ENCODE measurements at regions not wholly inside any gene's neighbourhood (a gene's known extent, or its start where the extent isn't known, plus 50 kb on each side); places are given as distances from the start of the nearest gene placed in this dataset.

DNA sequence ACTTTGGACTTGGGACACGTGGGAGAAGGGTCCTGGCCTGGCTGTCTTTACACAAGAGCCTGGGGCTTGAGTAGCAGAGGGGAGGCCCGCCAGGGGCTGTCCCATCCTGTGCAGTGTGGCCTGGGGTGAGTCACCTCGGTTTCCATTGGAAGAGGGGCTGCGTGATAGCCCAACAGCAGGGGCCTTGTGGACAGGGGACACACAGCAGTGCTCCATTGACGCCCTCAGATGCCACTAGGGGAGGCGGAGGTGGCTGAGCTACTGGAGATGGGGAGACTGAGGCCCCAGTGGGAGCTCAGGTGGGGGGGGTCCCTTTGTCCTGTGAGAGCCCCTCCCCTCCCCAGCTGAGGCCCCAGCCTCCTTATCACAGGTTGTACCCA lies 50.0 kb upstream of the RNU6ATAC start:
- DNase-seq (ENCODE audit: low spot score), result no peak

DNA sequence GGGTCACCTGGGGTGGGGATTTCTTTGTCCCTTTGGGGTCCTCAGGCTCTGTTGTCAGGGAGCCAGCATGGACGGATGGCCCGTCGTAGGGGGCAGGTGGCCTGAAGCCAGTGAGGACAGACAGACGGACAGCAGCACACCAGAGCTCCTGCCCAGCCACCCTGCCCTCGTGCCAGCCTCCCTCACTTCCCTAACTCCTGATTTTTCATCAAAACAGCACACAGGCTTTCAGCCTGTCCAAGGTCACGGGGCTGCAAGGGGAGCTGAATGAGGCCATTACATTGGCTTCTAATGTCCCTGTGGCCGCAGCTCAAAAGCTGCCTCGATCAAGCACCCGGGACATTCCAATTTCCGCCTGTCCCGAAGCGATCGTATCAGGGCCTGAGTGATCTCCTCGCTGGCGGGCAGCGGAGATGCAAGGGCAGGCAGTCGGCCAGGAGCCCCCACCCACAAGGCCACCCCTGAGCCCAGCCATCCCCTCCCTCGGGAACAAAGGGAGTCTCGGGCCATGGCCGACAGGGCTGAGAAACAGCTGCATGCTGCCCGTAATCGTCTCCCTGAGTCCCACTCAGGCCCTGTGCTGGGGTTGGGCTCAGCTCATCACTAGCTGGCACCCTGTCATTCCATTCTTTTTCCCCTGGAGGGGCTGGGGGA lies 50.5 kb upstream of the RNU6ATAC start:
- no peak for DNase-seq (ENCODE audit: low spot score)

DNA sequence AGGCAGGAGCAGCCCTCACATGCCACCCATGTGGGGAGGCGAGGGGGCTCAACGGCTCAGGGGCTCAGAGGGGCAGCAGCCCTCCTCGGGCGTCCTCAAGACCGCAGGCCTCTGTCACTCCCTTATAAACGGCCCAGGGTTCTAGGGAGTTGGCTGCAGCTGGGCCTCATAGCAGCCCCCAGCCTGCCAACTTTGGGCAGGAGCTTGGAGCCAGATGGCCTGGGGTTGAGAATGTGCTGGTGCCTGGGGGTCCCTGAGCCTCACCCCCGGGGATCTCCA lies 51.0 kb upstream of the RNU6ATAC start:
- no peak for DNase-seq (ENCODE audit: low spot score)

DNA sequence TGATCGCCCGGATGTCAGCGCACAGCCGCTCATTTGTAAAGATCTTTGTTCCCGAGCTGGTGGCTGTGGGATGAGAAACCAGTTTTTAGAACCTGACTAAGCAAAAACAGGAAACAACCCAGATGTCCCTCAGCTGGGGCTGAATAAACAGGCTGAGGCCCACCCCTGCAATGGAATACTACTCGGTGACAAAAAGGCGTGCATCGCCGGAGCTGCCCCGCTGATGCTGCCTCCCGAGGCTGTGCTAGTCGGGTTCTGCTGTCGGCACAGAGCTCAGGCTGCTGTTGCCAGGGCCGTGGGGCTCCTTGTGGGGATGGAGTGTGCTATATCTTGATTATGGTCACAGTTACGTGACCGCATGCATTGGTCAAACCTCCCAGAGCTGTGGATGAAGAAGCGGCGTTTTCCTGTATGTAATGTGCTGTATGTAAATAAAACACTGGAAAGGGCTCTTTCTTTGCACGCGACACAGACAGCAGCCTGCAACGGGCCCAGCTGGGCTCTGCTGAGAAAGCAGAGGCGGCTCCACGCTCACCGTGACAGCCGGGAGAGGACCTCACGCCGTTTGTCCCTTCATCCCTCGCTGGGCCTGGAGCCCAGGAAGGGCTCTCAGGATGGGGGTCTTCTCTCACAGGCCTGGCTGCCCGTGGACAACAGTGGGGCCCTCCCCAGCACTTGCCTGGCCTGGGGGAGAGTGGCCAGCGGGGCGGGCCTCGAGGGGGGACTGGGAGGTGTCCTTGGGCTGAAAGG lies 51.5 kb upstream of the RNU6ATAC start:
- DNase-seq (ENCODE audit: low spot score), result peak; percentile 64

DNA sequence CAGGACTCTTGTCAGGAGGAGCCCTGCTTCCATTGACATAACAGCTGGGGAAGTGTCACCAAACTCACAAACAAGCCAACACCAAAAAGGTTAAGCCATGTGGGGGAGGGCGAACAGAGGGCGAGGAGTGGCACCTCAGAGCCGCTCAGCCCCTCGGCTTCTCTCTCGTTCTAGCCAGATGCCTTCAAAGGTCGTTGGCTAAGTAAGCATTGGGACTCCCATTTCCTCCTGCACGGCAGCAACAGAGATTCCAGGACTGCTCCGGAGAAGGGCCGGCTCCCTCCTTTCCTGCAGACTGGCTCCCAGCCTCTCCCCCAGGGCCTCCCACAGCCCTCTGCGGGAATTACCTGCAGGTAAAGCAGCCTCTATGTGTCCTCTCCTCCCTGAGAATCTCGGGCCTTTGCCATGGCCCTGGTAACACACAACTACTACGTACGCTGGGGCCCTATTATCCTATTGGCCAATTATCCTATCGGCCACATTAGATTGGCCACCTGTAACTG lies 52.1 kb upstream of the RNU6ATAC start:
- DNase-seq (ENCODE audit: low spot score), result no peak

DNA sequence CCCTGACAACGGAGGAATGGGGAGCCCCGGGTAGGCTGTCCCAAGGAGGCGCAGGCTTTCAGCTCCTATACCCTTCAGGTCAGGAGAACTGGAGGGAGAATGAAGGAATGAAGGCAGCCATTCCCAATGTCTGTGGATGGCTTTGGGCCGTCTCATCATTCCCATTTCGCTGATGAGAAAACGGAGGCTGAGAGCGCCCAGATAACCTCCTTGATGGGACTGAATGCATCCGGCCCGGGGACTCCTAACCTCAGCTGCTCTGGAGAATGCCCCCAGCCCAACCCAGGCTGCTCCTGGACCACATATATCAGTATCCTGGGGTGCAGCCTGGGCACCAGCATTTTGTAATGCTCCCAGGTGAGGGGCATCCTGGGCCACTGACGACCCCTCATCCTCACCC lies 52.6 kb upstream of the RNU6ATAC start:
- no peak for DNase-seq (ENCODE audit: low spot score)

DNA sequence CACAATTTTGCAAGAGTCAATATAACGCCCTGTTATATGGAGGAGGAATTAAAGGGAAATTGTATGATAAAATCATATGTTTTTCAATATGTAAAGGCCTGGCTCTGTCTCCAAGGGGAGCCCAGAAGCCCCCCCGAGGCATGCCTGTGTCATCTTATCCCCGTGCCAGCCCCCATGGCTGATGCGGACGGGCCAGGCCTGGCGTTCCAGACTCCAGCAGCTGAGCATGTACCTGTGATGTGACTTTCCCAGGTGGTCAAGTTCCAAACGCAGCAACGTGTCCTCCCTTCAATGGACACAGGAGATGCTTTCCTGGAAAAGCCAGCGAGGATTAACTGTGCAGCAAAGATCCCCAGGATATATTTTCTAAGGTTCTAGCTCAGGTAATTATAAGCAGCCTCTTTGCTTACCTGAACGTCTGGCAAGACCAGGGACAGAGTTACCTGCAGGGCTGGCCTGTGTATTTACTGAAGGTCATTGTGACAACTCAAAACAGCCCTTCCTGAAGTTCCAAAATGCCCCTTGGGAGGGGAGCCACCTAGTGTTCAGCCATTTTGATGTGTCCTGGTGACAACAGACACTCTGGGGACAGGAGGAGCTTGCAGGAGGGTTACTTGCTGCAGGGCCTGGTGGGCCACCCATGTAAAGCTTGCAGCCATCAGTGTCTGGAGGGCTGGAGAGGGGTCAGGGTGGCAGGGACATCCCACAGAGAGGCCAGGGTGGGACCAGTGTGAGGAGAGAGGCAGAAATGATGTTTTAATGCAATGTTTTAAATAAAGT lies 53.3 kb upstream of the RNU6ATAC start:
- DNase-seq (ENCODE audit: low spot score), result peak; percentile 55

DNA sequence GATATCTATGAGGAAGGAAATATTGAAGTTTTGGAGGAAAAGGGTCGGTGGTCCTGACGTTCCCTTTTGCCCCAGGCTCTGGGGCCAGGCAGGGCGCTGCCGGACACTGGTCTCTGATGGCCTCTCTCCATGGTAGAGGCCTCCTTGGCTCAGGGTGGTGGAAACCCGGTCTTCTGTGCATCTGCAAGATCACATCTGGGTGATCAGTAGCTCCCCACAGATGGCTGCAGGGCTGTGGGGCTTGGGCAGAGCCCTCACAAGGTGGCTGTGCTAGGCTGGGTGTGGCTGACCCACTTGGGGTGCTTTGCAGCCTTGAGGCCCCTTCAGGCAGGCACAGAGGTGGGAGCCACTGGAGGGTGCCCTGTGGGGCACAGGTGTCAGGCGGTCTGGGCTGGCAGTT lies 53.9 kb upstream of the RNU6ATAC start:
- peak; percentile 39 for DNase-seq (ENCODE audit: low spot score)

DNA sequence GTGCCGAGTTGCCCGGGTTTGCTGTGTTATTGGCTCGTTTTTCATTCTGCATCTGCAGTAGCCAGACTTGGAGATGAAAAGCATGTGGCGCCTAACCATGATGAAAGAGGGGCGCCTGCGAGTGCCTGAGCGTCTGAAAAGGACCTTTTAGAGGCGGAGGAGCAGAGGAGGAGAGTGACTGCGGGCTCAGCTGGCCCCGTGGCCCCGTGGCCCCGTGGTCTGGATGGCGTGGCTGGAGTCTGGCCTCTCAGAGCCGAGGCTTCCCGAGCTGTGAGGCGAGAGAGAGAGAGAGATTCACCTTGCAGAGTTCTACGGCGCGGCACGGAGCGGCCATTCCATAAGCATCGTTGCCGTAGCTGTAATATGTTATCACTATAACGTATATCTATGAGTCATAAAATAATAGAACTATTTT lies 55.3 kb upstream of the RNU6ATAC start:
- no peak for DNase-seq (ENCODE audit: low spot score)

DNA sequence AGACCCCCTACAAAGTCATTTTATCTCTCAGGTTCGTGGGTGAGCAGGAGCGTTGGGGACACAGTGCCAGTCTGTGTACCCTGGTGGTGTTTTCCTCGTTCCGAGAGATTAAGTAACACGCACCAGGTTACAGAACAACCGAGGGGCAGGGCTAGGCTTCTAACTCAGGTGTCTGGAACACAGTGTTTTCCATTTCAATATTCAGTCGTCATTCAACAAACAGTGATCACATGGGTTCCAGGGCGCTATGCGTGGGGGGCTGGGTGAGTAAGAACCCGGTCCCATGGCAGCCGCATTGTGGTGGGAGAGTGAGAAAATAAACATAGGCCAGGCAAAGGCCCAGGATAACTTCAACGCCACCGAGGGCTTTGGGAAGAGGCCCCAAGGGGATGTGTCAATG lies 55.9 kb upstream of the RNU6ATAC start:
- no peak for DNase-seq (ENCODE audit: low spot score)

DNA sequence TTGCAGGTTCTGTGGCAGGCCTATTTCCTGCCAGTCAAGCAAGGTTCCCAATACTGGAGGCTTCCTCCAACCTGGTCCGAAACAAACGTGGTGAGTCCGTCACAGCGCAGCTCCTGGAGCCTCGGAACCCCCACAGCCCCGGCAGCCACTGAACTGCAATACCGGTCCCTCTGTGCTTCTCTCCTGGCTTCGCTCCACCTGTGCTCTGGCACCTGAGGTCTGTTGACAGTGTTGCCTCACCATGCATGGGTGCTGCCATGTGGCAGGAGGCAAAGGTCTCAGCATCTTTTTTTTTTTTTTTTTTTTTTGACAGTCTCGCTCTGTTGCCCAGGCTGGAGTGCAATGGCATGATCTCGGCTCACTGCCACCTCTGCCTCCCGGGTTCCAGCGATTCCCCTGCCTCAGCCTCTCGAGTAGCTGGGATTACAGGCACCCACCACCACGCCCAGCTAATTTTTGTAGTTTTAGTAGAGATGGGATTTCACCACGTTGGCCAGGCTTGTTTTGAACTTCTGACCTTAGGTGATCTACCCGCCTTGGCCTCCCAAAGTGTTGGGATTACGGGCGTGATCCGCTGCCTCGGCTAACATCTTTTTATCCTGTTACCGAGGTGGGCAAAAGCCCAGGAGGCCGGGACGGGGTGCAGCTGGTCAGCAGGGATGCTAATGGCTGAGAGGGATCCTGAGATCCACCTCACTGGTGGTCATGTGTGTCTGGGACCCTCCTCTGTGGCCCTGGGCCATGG lies 57.1 kb upstream of the RNU6ATAC start:
- peak; percentile 55 for DNase-seq (ENCODE audit: low spot score)

DNA sequence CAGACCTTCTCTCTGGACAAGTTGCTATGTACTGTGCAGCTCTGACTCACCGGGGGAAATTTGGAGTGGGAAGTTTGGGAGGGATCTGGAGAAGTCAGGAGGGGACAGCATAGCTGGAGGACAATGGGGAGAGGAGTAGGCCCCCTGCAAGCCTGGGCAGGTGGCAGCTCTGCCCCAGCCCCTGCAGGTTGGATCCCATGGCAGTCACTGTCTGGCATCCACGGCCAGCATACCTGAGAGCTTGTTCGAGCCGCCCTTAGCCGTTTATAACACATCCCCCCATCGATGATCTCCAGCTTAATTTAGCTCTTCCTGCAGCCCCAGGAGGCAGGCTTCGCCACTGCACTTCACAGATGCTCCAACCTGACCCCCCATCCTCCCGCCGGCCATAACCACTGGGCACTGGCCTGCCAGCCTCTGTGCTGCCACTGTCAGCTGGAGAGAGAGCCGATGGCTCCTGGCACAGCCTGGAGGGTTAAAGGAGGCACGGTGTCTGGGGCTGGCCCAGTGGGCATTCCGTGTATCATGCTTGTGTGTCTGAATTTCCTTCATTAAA lies 57.7 kb upstream of the RNU6ATAC start:
- DNase-seq (ENCODE audit: low spot score), result no peak

DNA sequence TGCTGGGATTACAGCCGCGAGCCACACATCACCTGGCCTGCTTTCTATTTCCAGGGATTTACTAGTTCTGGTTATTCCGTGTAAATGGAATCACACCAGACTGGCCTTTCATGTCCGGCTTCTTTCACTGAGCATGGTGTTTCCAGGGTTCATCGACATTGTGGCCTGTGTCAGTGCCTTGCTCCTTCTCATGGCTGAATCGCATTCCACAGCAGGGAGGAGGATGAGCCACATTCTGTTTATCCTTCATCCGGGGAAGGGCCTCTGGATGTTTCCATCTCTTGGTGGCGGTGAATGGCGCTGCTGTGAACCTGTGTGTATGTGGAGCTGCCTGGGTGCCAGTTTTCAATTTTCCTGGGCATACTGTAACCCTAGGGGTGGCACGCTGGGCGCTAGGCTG lies 58.7 kb upstream of the RNU6ATAC start:
- DNase-seq (ENCODE audit: low spot score), result no peak

DNA sequence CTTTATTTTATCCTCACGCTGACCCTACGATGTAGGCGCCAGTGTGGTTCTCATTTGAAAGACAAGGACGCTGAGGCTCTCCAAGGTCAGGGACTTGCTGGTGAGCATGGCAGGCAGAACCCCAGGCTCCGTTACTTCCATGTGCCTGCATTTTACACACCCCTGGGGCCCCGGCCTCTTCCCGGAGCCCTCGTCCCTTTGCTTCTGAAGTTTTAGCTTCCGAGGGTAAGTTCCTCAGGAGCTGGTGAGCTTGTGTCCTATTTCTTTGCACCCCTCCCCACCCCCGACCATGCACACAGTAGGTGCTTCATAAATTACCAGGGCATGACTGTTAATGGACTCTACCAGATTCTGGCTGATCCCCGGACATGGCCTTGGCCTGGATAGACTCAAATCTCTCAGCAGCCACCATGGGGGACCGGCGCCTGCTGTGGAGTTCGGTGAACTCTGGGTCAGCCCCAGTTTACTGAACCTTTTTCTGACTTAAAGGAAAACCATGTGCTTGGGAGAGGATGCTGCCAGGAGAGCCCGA lies 59.3 kb upstream of the RNU6ATAC start:
- DNase-seq (ENCODE audit: low spot score), result no peak

DNA sequence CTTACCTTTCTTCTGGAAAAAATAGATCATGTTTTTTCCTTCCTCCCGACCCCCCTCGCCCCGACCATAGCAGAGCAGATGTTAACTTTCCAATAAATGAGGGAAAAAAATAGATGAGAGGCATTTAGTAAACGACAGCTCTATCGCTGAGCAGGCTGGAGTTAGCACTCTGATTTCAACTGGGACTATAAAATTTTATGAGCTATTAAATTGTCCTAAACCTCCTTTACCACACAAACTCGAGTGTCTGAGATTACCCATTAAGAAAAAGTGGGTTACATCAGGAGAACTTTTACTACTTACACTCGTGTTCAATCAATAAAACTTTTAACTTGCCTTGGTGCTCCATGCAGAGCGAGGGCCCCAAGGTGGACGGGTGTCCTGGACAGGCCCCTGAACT lies 59.8 kb upstream of the RNU6ATAC start:
- no peak for DNase-seq (ENCODE audit: low spot score)

DNA sequence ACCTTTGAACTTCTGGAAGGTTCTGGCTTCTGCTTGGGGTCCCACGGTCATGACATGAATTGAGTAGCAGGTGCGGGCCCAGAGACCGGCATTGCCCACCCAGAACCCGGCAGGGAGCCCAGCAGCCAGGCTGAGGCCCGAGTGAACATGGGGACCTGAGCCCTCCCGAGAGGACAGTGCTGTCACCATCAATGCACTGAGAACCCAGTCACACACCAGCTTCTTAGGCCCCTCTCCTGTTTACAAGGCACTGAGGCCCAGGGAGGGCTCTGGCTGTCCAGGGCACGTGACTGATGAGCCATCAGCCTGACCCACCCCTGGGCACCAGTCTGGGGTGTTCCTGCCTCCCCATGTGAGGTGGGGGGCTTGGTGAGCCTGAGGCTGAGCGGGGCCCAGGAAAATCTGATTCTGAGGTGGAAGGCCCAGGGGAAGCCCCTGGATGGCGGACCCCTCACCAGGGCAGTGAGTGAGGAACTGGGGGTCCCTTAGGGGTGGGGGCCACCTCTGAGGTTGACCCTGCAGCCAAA lies 60.3 kb upstream of the RNU6ATAC start:
- no peak for DNase-seq (ENCODE audit: low spot score)

DNA sequence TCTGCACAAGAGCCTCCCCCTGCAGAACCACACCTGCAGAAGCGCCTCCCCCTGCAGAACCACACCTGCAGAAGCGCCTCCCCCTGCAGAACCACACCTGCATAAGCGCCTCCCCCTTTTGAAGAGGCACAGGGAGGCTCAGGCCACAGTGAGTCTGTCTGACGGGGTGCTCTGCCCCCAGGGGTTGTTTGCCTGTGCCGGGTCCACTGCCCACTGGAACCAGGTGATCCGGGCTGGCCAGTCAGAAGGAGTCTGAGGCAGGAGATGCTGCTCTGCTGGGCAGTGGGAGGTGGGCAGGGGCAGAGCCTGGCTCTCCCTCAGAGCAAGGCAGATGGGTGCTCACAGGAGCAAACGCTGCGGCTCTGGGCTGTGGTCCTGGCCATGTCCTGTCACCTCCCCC lies 60.8 kb upstream of the RNU6ATAC start:
- DNase-seq (ENCODE audit: low spot score), result no peak

DNA sequence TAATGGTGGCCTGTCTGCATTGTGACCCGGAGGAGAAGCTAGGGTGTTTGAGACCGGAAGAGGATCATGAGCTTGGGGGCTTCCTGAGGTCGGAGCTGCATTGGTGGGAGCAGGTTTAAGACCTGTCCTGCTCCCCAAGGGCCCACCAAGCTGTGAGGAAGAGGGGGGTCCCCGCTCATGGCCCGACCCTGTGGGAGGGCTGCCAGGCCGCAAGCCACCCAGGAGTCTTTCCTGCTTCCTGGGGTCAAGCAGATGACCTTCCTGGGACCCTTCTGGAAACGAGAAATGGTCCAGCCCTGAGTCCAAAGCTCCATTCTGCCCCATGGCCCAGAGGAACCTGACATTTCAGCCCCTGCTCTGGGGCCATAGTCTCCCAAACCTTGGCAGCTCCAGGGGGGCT lies 61.5 kb upstream of the RNU6ATAC start:
- DNase-seq (ENCODE audit: low spot score), result no peak

DNA sequence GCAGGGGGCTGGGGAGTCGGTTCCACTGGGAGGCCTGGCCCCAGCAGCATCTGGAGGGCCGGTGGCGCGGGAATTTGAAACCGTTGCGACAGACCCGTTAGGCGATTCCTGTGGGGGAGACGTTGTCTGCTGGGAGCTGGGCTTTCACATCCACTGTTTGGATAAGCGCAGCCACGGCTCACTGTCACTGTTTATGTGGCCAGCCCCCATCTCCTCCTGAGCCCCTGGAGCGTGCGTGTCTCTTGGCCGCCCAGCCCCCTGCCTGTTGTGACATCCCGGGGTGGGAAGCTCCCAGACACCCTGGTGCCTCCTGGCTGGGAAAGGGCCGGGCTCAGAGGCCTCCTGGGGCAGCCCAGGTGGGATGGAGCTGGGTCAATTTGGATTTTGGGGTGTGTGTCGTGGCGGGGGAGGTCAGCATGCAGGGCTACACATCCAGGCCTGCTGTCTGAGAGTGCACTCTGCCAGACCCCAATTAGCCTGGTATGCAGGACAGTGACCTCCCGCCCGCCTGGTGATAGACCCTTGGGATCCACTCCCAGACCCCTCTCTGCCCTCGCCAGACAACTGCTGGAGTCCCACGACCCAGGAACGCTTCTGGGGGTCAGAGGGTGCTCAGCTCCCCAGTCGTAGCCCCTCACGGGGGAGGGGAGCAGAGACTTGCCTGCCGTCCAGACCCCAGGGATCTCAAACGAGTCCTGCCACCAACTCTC lies 62.0 kb upstream of the RNU6ATAC start:
- DNase-seq (ENCODE audit: low spot score), result no peak

DNA sequence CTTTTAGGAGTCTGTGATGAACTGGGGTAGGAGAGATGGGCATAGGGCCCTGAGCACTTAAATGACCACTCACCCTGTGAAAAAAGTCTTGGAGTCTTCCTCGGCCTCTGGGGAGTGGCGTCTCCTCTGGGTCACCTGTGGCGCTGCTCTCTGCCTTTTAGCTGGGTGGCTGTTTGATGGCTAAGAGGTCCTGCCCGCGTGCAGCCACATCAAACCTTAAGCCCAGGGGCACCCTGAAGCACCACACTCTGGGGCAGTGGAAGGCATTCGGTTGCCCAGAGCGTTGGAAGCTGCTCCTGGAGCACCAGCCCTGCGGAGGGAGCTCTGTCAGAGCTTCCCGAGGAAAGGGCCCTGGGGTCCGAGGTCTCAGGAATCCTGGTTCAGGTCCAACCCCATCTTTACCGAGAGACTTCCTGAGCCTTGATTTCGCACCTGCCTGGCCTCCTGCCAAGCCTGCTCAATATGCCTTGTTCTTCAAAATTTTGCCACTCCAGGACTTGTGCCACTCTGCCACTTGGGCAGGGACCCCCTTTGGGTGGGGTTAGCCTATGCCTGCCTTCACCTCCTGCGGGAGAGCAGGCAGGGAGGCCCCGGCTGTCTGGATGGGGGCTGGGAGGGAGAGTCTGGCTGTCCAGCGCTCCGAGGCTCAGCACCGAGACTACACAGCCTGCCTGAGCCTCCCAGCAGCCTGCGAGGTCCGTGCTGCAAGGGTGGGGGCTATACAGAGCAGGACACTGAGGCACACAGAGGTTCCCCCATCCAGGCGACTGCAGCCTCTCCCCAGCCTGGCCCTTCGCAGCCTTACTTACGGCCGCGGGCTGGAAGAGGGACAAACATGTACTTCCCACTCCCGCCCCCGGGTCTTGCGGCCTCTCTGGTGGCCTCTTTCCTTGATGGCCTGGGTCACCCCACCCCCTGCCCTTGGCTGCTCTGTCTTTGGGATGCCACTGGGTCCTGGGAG lies 63.4 kb upstream of the RNU6ATAC start:
- no peak for DNase-seq (ENCODE audit: low spot score)
